A673 (cell line): ENCODE measurements at regions not wholly inside any gene's neighbourhood (a gene's known extent, or its start where the extent isn't known, plus 50 kb on each side); places are given as distances from the start of the nearest gene placed in this dataset.
"Not testable (repeated sequence)": the region's sequence is repeated elsewhere in the genome, so short reads cannot be mapped to it uniquely, and the experiment has no call there.

Source experiments
- BruUV-seq: library from RNA; stranded (reverse); fragments of 400-500 nt; replicated peaks from 2 replicates; lab custom pipeline; 2021; lab: Mats Ljungman, UMichigan
- CTCF ChIA-PET: fragments of 300-600 bp; sonication (Branson Sonifier 250); formaldehyde crosslinking; loops from one replicate; lab custom pipeline; 2022; ENCODE audit warnings: antibody characterized with exemption; lab: Charles Lee
- POLR2A ChIA-PET: fragments of 300-600 bp; sonication (Branson Sonifier 250); formaldehyde crosslinking; loops from one replicate; lab custom pipeline; 2022; ENCODE audit warnings: antibody characterized with exemption; ENCODE audit not compliant: low non-redundant PET; lab: Charles Lee
- DNase-seq: peaks from one replicate; pipeline ENCODE4 v3.0.0-alpha.2; 2015; ENCODE audit warnings: low spot score
- H3K27ac ChIP-seq: fragments of 200-600 bp; sonication (generic); 2 replicates; pipeline ENCODE4 v1.5.1; 2016; ENCODE audit warnings: mixed run types, low read depth, mild to moderate bottlenecking, mixed read lengths, antibody characterized with exemption, low read length; ENCODE audit not compliant: poor library complexity, severe bottlenecking
- H3K27me3 ChIP-seq: fragments of 200-600 bp; sonication (generic); replicated peaks from 2 replicates; pipeline ENCODE4 v1.6.1; 2017; ENCODE audit warnings: mixed run types, low read depth, mild to moderate bottlenecking, mixed read lengths, antibody characterized with exemption, low read length; ENCODE audit not compliant: insufficient read depth, poor library complexity
- H3K36me3 ChIP-seq: fragments of 200-600 bp; sonication (generic); 2 replicates; pipeline ENCODE4 v1.6.1; 2016; ENCODE audit warnings: mixed run types, mild to moderate bottlenecking, mixed read lengths, antibody characterized with exemption, low read length; ENCODE audit not compliant: insufficient read depth, poor library complexity, severe bottlenecking
- H3K4me1 ChIP-seq: fragments of 200-600 bp; sonication (generic); 2 replicates; pipeline ENCODE4 v1.6.1; 2017; ENCODE audit warnings: mixed run types, mild to moderate bottlenecking, mixed read lengths, antibody characterized with exemption, low read length; ENCODE audit not compliant: insufficient read depth, poor library complexity, severe bottlenecking
- H3K4me3 ChIP-seq: fragments of 200-600 bp; sonication (generic); 2 replicates; pipeline ENCODE4 v1.5.1; 2016; ENCODE audit warnings: low read depth, mixed run types, mild to moderate bottlenecking, mixed read lengths, low read length; ENCODE audit not compliant: poor library complexity, severe bottlenecking
- H3K9me3 ChIP-seq: fragments of 200-600 bp; sonication (generic); 2 replicates; pipeline ENCODE4 v1.6.1; 2016; ENCODE audit warnings: mixed run types, low read depth, mild to moderate bottlenecking, mixed read lengths, antibody characterized with exemption, low read length; ENCODE audit not compliant: poor library complexity, severe bottlenecking
- EZH2 ChIP-seq: fragments of 200-600 bp; sonication (generic); IDR thresholded peaks from 2 replicates; pipeline ENCODE4 v1.6.1; 2017; ENCODE audit warnings: borderline replicate concordance, low read depth, mild to moderate bottlenecking, mixed read lengths, antibody characterized with exemption, low read length; ENCODE audit not compliant: poor library complexity, severe bottlenecking
- intact Hi-C: fragments of 100-400 bp; cut with micrococcal nuclease; formaldehyde crosslinking; loops from one replicate; pipeline ENCODE4 v1.10.0; 2022; ENCODE audit not compliant: unreplicated experiment
- TF ChIP-seq, protein P1 (sequence below): fragments of 300-800, 200-600 bp; sonication (generic); conservative IDR thresholded peaks from 2 replicates; pipeline ENCODE4 v1.5.1; 2017; ENCODE audit warnings: low read depth, mild to moderate bottlenecking, antibody characterized with exemption, low read length, moderate library complexity, mixed read lengths

DNA sequence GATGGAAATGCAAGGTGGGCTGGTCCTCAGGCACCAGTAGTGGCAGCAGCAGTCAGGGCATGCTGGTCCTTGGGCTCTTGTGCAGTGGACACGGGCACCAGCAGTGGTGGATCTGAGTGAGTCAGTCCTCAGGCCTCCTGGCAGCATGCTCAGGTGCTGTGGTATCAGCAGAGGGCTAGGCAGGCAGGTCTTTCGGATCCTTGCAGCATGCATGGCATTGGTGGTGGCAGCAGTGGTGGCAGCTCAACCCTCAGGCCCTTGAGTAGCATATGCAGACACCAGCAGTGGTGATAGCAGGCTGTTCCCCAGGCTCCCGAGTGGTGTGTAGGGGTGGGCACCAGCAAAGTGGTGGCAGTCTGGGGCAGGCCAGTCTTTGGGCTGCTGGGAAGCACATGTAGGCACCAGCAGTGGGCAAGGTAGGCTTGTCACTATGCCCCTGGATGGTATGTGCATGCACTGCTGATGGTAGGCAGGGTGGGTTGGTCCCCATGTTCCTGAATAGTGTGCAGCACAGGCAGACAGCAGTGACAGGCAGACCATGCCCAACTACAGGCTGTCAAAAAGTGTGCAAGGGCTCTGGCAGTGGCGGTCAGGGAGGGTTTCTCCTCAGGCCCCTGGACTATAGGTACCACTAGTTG is 606.0 kb downstream of the ADCYAP1 start:
- no peak overlapping the region for H3K4me3 ChIP-seq
- no peak for DNase-seq
- BruUV-seq = no TSS peak
- intact Hi-C loops = loop anchor here (5.0 kb wide), 1 partner anchor 643 kb away; no protein-coding TSS in a partner anchor
- TF ChIP-seq EZH2 = no peak
- TF ChIP-seq, protein P1, sequence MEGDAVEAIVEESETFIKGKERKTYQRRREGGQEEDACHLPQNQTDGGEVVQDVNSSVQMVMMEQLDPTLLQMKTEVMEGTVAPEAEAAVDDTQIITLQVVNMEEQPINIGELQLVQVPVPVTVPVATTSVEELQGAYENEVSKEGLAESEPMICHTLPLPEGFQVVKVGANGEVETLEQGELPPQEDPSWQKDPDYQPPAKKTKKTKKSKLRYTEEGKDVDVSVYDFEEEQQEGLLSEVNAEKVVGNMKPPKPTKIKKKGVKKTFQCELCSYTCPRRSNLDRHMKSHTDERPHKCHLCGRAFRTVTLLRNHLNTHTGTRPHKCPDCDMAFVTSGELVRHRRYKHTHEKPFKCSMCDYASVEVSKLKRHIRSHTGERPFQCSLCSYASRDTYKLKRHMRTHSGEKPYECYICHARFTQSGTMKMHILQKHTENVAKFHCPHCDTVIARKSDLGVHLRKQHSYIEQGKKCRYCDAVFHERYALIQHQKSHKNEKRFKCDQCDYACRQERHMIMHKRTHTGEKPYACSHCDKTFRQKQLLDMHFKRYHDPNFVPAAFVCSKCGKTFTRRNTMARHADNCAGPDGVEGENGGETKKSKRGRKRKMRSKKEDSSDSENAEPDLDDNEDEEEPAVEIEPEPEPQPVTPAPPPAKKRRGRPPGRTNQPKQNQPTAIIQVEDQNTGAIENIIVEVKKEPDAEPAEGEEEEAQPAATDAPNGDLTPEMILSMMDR = no peak
- ChIA-PET POLR2A (no interaction called here), CTCF (no interaction called here)
- H3K27me3 ChIP-seq = peaks cover 5% of the 10 kb centered on the region
- H3K9me3 ChIP-seq = no peaks in the 10 kb centered on the region
- no peaks in the 10 kb centered on the region for H3K4me1 ChIP-seq
- H3K36me3 ChIP-seq = no peaks in the 10 kb centered on the region
- H3K27ac ChIP-seq = no peak overlapping the region

DNA sequence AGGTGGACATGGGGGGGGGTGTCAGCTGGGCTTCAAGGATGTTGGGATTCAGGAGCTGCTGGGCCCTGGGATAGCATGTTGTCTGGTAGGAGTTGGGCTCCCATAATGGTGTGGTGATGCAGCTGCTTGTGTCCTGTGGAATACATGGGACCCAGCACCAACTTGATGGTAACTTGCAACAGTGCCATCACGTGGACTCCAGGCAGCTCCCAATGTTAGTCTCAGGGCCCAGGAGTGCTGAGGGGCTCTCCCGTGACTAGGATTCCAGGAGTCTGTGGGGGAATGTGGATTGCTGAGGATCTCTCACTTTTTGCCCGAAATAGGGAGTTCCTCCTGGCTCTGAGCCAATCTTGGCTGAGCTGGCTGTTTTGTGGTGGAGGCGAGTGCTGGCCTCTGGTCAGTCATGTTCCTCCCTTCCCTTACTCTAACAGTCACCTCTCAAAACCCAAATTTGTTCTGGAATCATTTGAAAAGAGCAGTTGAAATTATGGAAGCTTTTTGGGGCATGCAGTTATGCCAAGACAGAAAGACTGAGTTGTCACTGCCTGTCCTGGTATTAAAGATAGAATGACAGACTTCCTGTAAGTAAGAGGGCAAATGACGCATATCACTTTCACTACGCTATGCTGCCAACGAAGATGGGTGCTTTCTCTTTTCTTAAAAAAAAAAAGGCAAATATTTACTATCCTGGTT is 607.1 kb downstream of the ADCYAP1 start:
- intact Hi-C loops = loop anchor here (5.0 kb wide), 1 partner anchor 644 kb away; no protein-coding TSS in a partner anchor

DNA sequence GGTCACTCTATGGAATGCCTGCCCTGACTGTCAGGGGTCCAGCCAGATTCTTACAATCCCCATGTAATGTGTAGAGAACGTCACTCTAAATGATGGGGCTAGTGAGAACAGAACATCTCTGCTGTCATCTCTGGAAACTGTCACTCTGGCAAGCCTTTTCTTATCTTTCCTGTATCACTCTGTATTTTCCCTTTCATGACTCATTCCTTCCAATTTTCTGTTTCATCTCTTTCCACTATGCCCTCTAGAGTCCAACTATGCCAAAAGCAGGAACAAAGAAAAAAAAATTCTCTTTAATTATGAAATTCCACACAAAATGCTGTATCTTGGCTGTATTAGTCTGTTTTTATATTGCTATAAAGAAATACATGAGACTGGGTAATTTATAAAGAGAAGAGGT is 608.8 kb downstream of the ADCYAP1 start:
- Histone ChIP-seq H3K27me3 (no peaks in the 10 kb centered on the region), H3K4me1 (no peaks in the 10 kb centered on the region), H3K9me3 (no peaks in the 10 kb centered on the region), H3K4me3 (no peak overlapping the region), H3K27ac (no peak overlapping the region), H3K36me3 (no peaks in the 10 kb centered on the region)
- intact Hi-C loops = loop anchor here (5.0 kb wide), 1 partner anchor 646 kb away; no protein-coding TSS in a partner anchor
- TF ChIP-seq EZH2 = no peak
- TF ChIP-seq, protein P1 = peak; percentile 29; the same call in 1 of the 2 replicates
- ChIA-PET POLR2A (no interaction called here), CTCF (no interaction called here)
- DNase-seq = no peak
- no TSS peak for BruUV-seq

More for the DNA sequence above, 607.1 kb downstream of the ADCYAP1 start:
- POLR2A ChIA-PET = no interaction called here
- TF ChIP-seq EZH2 = no peak
- TF ChIP-seq, protein P1 = no peak
- DNase-seq = no peak
- no peak overlapping the region for H3K27ac ChIP-seq
- H3K9me3 ChIP-seq = no peaks in the 10 kb centered on the region
- BruUV-seq = no TSS peak
- no peaks in the 10 kb centered on the region for H3K27me3 ChIP-seq
- H3K4me3 ChIP-seq = no peak overlapping the region
- no peaks in the 10 kb centered on the region for H3K4me1 ChIP-seq
- CTCF ChIA-PET = no interaction called here
- no peaks in the 10 kb centered on the region for H3K36me3 ChIP-seq

DNA sequence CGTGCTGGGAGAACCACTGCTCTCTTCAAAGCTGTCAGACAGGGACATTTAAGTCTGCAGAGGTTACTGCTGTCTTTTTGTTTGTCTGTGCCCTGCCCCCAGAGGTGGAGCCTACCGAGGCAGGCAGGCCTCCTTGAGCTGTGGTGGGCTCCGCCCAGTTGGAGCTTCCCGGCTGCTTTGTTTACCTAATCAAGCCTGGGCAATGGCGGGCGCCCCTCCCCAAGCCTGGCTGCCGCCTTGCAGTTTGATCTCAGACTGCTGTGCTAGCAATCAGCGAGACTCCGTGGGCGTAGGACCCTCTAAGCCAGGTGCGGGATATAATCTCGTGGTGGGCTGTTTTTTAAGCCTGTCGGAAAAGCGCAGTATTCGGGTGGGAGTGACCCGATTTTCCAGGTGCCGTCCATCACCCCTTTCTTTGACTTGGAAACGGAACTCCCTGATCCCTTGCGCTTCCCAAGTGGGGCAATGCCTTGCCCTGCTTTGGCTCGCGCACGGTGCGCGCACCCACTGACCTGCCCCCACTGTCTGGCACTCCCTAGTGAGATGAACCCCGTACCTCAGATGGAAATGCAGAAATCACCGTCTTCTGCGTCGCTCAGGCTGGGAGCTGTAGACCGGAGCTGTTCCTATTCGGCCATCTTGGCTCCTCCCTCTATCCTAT is 617.0 kb downstream of the ADCYAP1 start:
- H3K36me3 ChIP-seq, intact Hi-C loops, CTCF ChIA-PET, H3K9me3 ChIP-seq, H3K4me3 ChIP-seq, H3K27ac ChIP-seq, H3K4me1 ChIP-seq, DNase-seq, H3K27me3 ChIP-seq, POLR2A ChIA-PET, BruUV-seq: not testable (repeated sequence)
